ENCODE measurements at regions not wholly inside any gene's neighbourhood (a gene's known extent, or its start where the extent isn't known, plus 50 kb on each side); places are given as distances from the start of the nearest gene placed in this dataset.

- TF ChIP-seq, protein P1, sequence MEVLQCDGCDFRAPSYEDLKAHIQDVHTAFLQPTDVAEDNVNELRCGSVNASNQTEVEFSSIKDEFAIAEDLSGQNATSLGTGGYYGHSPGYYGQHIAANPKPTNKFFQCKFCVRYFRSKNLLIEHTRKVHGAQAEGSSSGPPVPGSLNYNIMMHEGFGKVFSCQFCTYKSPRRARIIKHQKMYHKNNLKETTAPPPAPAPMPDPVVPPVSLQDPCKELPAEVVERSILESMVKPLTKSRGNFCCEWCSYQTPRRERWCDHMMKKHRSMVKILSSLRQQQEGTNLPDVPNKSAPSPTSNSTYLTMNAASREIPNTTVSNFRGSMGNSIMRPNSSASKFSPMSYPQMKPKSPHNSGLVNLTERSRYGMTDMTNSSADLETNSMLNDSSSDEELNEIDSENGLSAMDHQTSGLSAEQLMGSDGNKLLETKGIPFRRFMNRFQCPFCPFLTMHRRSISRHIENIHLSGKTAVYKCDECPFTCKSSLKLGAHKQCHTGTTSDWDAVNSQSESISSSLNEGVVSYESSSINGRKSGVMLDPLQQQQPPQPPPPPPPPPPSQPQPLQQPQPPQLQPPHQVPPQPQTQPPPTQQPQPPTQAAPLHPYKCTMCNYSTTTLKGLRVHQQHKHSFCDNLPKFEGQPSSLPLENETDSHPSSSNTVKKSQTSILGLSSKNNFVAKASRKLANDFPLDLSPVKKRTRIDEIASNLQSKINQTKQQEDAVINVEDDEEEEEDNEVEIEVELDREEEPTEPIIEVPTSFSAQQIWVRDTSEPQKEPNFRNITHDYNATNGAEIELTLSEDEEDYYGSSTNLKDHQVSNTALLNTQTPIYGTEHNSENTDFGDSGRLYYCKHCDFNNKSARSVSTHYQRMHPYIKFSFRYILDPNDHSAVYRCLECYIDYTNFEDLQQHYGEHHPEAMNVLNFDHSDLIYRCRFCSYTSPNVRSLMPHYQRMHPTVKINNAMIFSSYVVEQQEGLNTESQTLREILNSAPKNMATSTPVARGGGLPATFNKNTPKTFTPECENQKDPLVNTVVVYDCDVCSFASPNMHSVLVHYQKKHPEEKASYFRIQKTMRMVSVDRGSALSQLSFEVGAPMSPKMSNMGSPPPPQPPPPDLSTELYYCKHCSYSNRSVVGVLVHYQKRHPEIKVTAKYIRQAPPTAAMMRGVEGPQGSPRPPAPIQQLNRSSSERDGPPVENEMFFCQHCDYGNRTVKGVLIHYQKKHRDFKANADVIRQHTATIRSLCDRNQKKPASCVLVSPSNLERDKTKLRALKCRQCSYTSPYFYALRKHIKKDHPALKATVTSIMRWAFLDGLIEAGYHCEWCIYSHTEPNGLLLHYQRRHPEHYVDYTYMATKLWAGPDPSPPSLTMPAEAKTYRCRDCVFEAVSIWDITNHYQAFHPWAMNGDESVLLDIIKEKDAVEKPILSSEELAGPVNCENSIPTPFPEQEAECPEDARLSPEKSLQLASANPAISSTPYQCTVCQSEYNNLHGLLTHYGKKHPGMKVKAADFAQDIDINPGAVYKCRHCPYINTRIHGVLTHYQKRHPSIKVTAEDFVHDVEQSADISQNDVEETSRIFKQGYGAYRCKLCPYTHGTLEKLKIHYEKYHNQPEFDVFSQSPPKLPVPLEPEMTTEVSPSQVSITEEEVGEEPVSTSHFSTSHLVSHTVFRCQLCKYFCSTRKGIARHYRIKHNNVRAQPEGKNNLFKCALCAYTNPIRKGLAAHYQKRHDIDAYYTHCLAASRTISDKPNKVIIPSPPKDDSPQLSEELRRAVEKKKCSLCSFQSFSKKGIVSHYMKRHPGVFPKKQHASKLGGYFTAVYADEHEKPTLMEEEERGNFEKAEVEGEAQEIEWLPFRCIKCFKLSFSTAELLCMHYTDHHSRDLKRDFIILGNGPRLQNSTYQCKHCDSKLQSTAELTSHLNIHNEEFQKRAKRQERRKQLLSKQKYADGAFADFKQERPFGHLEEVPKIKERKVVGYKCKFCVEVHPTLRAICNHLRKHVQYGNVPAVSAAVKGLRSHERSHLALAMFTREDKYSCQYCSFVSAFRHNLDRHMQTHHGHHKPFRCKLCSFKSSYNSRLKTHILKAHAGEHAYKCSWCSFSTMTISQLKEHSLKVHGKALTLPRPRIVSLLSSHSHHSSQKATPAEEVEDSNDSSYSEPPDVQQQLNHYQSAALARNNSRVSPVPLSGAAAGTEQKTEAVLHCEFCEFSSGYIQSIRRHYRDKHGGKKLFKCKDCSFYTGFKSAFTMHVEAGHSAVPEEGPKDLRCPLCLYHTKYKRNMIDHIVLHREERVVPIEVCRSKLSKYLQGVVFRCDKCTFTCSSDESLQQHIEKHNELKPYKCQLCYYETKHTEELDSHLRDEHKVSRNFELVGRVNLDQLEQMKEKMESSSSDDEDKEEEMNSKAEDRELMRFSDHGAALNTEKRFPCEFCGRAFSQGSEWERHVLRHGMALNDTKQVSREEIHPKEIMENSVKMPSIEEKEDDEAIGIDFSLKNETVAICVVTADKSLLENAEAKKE (CRISPR knock-in tag; IDR thresholded peaks at IDR 0.05) = no peak
- no peak for TF ChIP-seq JUNB (IDR thresholded peaks at IDR 0.05; ENCODE audit: unreplicated experiment)
- TF ChIP-seq ETS1 (IDR thresholded peaks at IDR 0.05) = no peak
- no peak for TF ChIP-seq EZH2 (IDR thresholded peaks at IDR 0.05; ENCODE audit: low read depth, unreplicated experiment)
- no peak for TF ChIP-seq CREB1 (CRISPR knock-in tag; IDR thresholded peaks at IDR 0.05; ENCODE audit: low read depth)
Measured at GRCh38 chr2:160741271-160741670, 247.7 kb upstream of the RBMS1 start (continued).

DNA sequence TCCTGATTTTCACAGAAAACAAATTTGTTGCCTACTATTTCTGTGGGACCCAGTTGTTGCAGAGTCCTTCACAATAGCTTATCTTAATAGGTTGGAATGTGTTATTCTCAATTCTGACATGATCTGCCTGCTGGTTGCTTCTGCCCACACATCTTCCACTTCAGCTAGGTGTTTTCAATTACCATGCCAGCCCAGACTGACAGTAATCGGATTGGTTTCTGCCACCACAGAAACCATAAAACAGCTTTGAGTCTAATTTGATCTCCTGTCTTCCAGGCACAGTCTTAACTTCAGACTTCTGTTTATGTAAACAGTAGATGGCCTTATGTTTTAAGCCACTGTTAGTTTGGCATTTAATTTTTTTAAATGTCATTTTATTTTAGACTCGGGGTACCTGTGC, 248.2 kb upstream of the RBMS1 start:
- Histone ChIP-seq H3K36me3 (ENCODE audit: insufficient read depth) (no peaks in the 10 kb centered on the region), H3K4me3 (no peak overlapping the region), H2AFZ (no peak overlapping the region), H4K20me1 (replicated peaks; ENCODE audit: insufficient read depth) (no peaks in the 10 kb centered on the region), H3F3A (replicated peaks; ENCODE audit: low read depth) (no peaks in the 10 kb centered on the region), H3K27ac (ENCODE audit: low read depth) (no peak overlapping the region), H3K4me2 (no peak overlapping the region), H3K79me2 (replicated peaks; ENCODE audit: insufficient read depth) (no peaks in the 10 kb centered on the region), H3K9me2 (ENCODE audit: insufficient read depth) (no peaks in the 10 kb centered on the region), H3K27me3 (ENCODE audit: insufficient read depth) (no peaks in the 10 kb centered on the region), H3K4me1 (ENCODE audit: insufficient read depth) (no peaks in the 10 kb centered on the region)
- Mint-ChIP-seq H3K27ac (no peak overlapping the region), H3K9me3 (no peaks in the 10 kb centered on the region; the same call in 2 of the 3 replicates), H3K4me1 (peaks cover 6% of the 10 kb centered on the region), H3K27me3 (ENCODE audit: insufficient read depth, low read depth, poor library complexity) (no peaks in the 10 kb centered on the region), H3K4me3 (no peak overlapping the region), H3K36me3 (ENCODE audit: low read depth) (no peaks in the 10 kb centered on the region)
- no peak for ATAC-seq
- DNase-seq (ENCODE audit: low spot score) = no peak
- TF ChIP-seq POLR2AphosphoS5 (IDR thresholded peaks at IDR 0.05; ENCODE audit: low read depth) (no peak), STAT1 (IDR thresholded peaks at IDR 0.05; ENCODE audit: unreplicated experiment) (no peak), NANOG (IDR thresholded peaks at IDR 0.05; ENCODE audit: borderline replicate concordance) (no peak), ETS1 (IDR thresholded peaks at IDR 0.05) (no peak)
- TF ChIP-seq, protein P2, sequence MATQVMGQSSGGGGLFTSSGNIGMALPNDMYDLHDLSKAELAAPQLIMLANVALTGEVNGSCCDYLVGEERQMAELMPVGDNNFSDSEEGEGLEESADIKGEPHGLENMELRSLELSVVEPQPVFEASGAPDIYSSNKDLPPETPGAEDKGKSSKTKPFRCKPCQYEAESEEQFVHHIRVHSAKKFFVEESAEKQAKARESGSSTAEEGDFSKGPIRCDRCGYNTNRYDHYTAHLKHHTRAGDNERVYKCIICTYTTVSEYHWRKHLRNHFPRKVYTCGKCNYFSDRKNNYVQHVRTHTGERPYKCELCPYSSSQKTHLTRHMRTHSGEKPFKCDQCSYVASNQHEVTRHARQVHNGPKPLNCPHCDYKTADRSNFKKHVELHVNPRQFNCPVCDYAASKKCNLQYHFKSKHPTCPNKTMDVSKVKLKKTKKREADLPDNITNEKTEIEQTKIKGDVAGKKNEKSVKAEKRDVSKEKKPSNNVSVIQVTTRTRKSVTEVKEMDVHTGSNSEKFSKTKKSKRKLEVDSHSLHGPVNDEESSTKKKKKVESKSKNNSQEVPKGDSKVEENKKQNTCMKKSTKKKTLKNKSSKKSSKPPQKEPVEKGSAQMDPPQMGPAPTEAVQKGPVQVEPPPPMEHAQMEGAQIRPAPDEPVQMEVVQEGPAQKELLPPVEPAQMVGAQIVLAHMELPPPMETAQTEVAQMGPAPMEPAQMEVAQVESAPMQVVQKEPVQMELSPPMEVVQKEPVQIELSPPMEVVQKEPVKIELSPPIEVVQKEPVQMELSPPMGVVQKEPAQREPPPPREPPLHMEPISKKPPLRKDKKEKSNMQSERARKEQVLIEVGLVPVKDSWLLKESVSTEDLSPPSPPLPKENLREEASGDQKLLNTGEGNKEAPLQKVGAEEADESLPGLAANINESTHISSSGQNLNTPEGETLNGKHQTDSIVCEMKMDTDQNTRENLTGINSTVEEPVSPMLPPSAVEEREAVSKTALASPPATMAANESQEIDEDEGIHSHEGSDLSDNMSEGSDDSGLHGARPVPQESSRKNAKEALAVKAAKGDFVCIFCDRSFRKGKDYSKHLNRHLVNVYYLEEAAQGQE (IDR thresholded peaks at IDR 0.05; ENCODE audit: unreplicated experiment) = no peak
